Small intestine (tissue), 7 donors: ENCODE measurements at regions not wholly inside any gene's neighbourhood (a gene's known extent, or its start where the extent isn't known, plus 50 kb on each side); places are given as distances from the start of the nearest gene placed in this dataset.

Experiments used
- DNase-seq, 2 donors: peaks; one replicate each; pipeline versions ENCODE4 v3.0.0 to v3.0.0-alpha.2; 2013
- FAIRE-seq: peaks from 2 replicates; lab custom pipeline; 2012; peaks lifted over from hg19 to GRCh38; lab: Jason Lieb, UNC
- H3K27ac ChIP-seq, 3 donors: one replicate each; pipeline ENCODE4 v1.5.1; 2013; ENCODE audit warnings: low read length in 2 of 3, mild to moderate bottlenecking in 2 of 3, control low read depth in 1 of 3, inconsistent platforms in 1 of 3, low read depth in 1 of 3, moderate library complexity in 1 of 3
- H3K27me3 ChIP-seq, 3 donors: one replicate each; pipeline ENCODE4 v1.6.1; 2013; ENCODE audit warnings: low read length in 3 of 3, inconsistent platforms in 1 of 3; ENCODE audit not compliant: control insufficient read depth in 3 of 3, insufficient read depth in 3 of 3
- H3K36me3 ChIP-seq, 3 donors: one replicate each; pipeline ENCODE4 v1.6.1; 2013; ENCODE audit warnings: low read length in 3 of 3, inconsistent platforms in 1 of 3, low read depth in 1 of 3, mild to moderate bottlenecking in 1 of 3, moderate library complexity in 1 of 3; ENCODE audit not compliant: control insufficient read depth in 3 of 3, insufficient read depth in 2 of 3
- H3K4me1 ChIP-seq, 3 donors: one replicate each; pipeline ENCODE4 v1.6.1; 2013; ENCODE audit warnings: low read length in 2 of 3, inconsistent platforms in 1 of 3, low read depth in 1 of 3, mild to moderate bottlenecking in 1 of 3, moderate library complexity in 1 of 3; ENCODE audit not compliant: control insufficient read depth in 3 of 3, insufficient read depth in 2 of 3
- H3K4me3 ChIP-seq, 3 donors: one replicate each; pipeline ENCODE4 v1.5.1; 2013; ENCODE audit warnings: low read length in 3 of 3, control low read depth in 1 of 3, inconsistent platforms in 1 of 3, low read depth in 1 of 3, mild to moderate bottlenecking in 1 of 3, moderate library complexity in 1 of 3
- H3K9me3 ChIP-seq, 2 donors: one replicate each; pipeline ENCODE4 v1.6.1; 2013; ENCODE audit warnings: low read depth in 1 of 2, low read length in 1 of 2; ENCODE audit not compliant: control insufficient read depth in 2 of 2, insufficient read depth in 1 of 2
- WGBS, 3 donors: extraction: QIAGEN DNeasy Blood & Tissue Kit; methylation state at CpG; one replicate each; pipeline ENCODE4 v1.1.7; 2013; 5-methylcytosine and 5-hydroxymethylcytosine counted together
- donor health status: healthy with polysubstance abuse.
- donor health status: control.
- donor health status: control.
- donor health status: Bipolar disorder and iron deficiency.
- donor health status: healthy.

DNA sequence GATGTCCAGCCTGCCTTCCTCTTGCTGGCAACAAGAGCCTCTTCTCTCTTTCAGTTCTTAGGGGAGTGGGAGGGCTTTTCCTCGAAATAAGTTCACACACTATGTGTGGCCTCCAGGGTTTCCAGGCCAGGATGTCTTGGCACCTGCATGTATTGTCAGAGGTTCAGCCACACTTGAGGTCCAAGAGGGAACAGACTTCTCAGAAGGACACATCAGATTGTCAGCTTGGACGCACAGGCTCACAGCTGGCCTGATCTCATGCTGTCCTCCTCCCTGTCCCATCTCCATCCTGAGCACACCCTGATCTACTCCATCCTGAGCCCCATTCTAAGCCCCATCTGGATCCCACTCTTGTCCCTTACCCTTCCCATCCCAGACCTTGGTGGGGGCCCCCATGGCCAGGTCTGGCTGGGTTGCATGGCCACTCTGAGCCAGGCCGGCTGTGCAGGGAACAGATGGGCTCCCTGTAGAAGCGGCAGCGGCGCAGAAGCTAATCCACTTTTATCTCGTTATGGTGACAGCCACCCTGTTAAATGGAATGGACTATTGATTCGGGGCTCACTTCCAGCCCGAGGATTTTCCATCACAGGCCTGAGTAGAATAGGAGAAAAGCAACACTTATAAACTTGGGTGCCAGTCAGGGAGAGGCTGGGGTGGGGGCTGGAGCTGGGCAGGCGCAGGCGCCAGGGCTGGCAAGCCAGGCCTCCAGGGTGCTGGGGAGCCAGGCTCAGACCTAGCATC is 85.1 kb upstream of the CSF3R start:
- Histone ChIP-seq H3K27ac (no peak overlapping the region), H3K9me3 (no peaks in the 10 kb centered on the region), H3K36me3 (no peaks in the 10 kb centered on the region), H3K4me3 (no peak overlapping the region), H3K4me1 (no peaks in the 10 kb centered on the region), H3K27me3 (peaks cover 0 to 3% (median 0%) of the 10 kb centered on the region in 3 donors)
- FAIRE-seq (no peak), DNase-seq (peak; percentile 4)
- WGBS, 3 donors = 33 to 62% (median 53%) methylated on average over 11 of the region's 11 CpGs

DNA sequence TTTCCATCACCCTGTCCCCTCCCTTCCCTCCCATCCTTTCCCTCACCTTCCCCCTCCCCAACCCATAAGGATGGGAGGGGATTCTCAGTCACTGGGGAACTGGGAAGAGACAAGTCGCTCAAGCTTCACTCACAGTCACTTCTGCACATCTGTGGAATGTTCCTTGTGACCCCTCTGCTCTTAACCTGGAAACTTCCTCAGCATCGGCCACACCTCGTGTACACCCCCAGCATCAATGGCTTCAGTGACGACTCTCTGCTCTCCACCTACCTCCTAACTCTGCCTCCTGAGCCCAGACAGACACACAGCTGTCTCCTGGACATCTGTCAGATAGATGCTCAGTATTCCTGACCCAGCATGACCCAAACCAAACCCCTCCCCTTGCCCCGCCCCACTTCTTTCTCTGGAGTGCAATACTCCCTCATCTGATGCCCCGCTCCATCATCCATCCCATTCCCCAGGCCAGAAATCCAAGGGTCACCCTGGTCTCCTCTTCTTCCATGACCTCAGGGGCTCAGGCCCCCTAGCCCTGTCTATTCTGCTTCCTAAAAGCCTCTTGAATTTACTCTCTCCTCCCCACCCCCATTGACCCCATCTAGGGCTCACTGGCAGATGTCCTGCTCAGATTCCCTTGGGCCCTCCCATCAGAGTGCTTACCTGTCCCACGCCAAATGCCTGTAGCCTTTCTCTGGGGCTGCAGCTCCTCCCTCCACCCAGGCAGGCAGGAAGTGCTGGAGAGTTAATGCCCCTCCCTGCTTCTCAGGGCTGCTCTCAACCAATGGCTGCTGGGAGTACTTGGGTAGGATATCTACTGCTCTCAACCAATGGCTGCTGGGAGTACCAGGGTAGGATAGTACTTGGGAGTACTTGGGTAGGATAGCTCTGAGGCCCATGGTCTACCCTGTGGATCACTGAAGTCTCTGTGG is 83.1 kb upstream of the CSF3R start:
- FAIRE-seq (no peak), DNase-seq (no peak)
- no peaks in the 10 kb centered on the region for H3K4me1 ChIP-seq
- no peaks in the 10 kb centered on the region for H3K27me3 ChIP-seq
- H3K9me3 ChIP-seq = no peaks in the 10 kb centered on the region
- H3K36me3 ChIP-seq = no peaks in the 10 kb centered on the region
- H3K27ac ChIP-seq = no peak overlapping the region
- WGBS, 3 donors = 72 to 76% (median 74%) methylated on average over 7 of the region's 7 CpGs
- no peak overlapping the region for H3K4me3 ChIP-seq

DNA sequence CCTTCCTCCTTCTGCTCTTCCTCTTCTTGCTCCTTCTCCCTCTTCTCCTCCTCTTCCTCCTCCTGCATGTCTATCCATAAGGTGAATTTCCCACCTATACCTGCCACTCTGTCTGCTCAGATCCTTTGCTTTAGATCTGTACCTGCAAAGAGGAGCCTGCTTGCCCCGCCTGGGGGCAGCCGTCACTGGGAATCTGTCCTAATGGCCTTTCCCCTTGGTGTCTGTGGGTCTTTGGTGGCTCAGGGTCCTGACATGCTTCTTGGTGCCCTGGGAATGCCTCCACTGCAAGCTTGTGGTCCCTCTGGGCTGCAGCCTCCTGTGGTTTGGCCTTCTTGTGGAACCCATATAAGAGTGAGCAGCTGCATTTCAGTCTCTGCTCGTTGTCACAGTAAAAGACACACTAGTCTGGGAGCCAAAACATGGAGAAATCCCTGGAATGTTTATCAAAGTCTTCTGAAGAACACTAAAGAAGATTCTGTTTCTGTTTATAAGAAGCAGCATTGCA is 79.5 kb upstream of the CSF3R start:
- DNase-seq = no peak
- 47 to 72% (median 59%) methylated on average over 3 of the region's 3 CpGs for WGBS, 3 donors
- Histone ChIP-seq H3K27me3 (no peaks in the 10 kb centered on the region), H3K4me1 (no peaks in the 10 kb centered on the region), H3K4me3 (no peak overlapping the region), H3K36me3 (no peaks in the 10 kb centered on the region), H3K9me3 (no peaks in the 10 kb centered on the region), H3K27ac (no peak overlapping the region)
- no peak for FAIRE-seq

DNA sequence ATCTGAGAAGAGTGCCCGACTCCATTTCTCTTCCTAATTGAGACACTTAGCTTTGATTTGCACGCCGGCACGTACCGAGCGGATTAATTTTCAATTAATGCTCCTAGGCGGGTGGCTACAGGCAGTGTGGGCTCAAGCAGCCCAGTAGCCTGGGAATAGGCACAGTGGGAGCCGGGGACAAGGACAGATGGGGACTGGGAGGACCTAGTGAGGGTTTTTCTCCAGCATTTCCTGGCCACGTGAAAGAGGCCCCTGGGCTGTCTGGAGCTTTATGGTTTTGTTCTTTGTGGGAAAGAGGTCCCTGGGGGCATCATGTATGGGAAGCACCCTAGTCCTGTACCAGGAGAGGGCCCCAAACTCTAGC is 78.6 kb upstream of the CSF3R start:
- DNase-seq (no peak), FAIRE-seq (no peak)
- no peaks in the 10 kb centered on the region for H3K4me1 ChIP-seq
- H3K27ac ChIP-seq = no peak overlapping the region
- no peak overlapping the region for H3K4me3 ChIP-seq
- 81 to 89% (median 86%) methylated on average over 9 of the region's 9 CpGs for WGBS, 3 donors
- no peaks in the 10 kb centered on the region for H3K9me3 ChIP-seq
- H3K36me3 ChIP-seq = no peaks in the 10 kb centered on the region
- peaks cover 0 to 3% (median 0%) of the 10 kb centered on the region in 3 donors for H3K27me3 ChIP-seq

DNA sequence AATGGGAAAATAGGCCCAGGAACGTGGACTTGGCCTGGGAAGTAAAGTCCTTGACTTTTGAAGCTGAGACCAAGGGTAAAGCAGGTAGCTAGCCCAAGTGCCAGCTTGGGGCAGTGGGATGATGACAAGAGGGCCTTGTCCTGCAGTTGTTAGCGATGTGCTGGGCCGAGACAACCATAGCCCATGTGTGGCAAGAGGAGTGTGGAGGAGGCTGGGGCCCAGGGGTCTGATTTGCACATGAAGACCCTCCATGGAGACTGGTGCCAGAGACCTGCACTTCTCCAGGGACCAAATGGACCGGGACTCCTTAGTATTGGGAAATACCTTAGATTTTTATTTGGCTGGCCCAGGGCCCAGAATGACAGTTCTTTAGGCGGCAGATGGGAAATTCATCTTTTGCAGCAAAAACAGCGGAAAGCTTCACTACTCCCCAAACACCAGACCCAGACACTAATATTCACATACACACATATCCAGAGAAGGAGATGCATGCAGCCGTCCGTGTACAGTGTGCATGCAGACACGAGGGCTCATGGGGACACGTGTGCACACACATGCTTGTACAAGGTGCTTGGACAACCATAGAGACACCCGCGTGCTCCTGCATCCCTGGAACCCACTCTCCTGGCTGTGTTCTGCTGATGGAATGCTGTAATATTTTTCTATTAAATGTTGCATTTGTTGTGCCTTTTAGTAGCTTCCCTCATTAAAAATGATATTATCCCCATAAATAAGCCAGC is 78.1 kb upstream of the CSF3R start:
- no peak for DNase-seq
- H3K4me3 ChIP-seq = no peak overlapping the region
- H3K27ac ChIP-seq = no peak overlapping the region
- 78 to 82% (median 80%) methylated on average over 12 of the region's 12 CpGs for WGBS, 3 donors
- H3K27me3 ChIP-seq = peaks cover 0 to 3% (median 0%) of the 10 kb centered on the region in 3 donors
- H3K36me3 ChIP-seq = no peaks in the 10 kb centered on the region
- H3K4me1 ChIP-seq = no peaks in the 10 kb centered on the region
- FAIRE-seq = no peak
- H3K9me3 ChIP-seq = no peaks in the 10 kb centered on the region

DNA sequence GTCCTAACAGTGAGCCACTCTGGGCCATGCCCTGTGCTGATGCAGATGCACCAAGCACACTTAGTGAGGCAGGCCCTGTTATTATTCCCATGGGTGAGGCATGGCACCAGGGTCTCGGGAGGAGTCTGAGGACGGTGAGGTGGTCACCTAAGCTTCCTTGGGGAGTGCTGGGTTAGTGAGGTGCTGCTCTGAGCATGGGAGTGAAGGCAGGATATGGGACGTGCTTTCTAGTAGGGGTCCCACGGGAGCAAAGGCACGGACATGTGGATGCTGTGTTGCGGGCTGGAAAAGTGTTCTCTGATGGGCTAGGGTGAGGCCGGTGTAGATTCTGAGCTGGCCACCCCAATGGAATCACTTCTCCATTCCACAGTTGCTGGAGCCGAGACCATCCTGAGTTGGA is 77.5 kb upstream of the CSF3R start:
- Histone ChIP-seq H3K4me1 (no peaks in the 10 kb centered on the region), H3K36me3 (no peaks in the 10 kb centered on the region), H3K27ac (no peak overlapping the region), H3K4me3 (no peak overlapping the region), H3K9me3 (no peaks in the 10 kb centered on the region), H3K27me3 (peaks cover 0 to 3% (median 0%) of the 10 kb centered on the region in 3 donors)
- DNase-seq = no peak
- no peak for FAIRE-seq
- WGBS, 3 donors = 74 to 82% (median 79%) methylated on average over 8 of the region's 8 CpGs

DNA sequence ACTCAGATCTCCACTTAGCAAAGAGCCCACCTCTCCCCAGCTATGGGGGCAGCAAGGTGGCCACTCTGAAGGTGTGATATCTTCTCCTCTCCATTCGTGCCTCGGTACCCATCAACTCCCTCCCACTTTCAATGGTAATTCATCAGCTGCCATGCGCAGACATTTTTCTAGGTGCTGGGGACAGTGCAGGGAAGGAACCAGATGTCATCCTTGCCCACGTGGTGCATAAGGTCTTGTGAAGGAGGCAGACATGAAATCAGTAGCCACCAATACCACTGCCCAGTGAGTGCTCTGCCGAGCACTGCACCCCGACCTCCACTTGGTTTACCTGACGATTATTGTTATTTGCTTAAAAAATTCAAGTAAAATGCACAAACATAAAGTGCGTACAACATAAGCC is 76.3 kb upstream of the CSF3R start:
- 63 to 71% (median 69%) methylated on average over 8 of the region's 8 CpGs for WGBS, 3 donors
- no peak overlapping the region for H3K27ac ChIP-seq
- H3K4me3 ChIP-seq = no peak overlapping the region
- no peaks in the 10 kb centered on the region for H3K4me1 ChIP-seq
- no peak for FAIRE-seq
- no peak for DNase-seq
- H3K36me3 ChIP-seq = no peaks in the 10 kb centered on the region
- no peaks in the 10 kb centered on the region for H3K9me3 ChIP-seq
- H3K27me3 ChIP-seq = peaks cover 0 to 5% (median 0%) of the 10 kb centered on the region in 3 donors
